ENCODE measurements at regions not wholly inside any gene's neighbourhood (a gene's known extent, or its start where the extent isn't known, plus 50 kb on each side); places are given as distances from the start of the nearest gene placed in this dataset.

DNA sequence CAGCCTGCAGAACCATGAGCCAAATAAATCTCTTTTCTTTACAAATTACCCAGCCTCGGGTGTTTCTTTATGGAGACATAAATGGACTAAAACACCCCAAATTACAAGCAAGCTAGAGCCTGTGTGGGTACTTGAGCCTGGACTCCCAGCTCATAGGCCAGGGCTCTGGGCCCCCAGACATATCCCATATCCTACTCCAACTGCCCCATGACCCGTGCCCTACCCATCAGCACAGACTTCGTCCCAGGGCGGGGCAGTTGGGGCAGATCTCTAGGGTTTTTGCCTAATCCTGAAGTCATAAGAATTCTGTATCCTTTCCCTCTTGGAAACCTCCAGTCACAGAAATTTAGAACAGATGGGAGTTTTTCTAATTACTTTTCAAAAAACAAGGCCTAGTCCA is 90.7 kb downstream of the DDX1 start:
- no peak for TF ChIP-seq EZH2 (IDR thresholded peaks at IDR 0.05; ENCODE audit: borderline replicate concordance, low read depth, low read length, severe bottlenecking)
- TF ChIP-seq, protein P1, sequence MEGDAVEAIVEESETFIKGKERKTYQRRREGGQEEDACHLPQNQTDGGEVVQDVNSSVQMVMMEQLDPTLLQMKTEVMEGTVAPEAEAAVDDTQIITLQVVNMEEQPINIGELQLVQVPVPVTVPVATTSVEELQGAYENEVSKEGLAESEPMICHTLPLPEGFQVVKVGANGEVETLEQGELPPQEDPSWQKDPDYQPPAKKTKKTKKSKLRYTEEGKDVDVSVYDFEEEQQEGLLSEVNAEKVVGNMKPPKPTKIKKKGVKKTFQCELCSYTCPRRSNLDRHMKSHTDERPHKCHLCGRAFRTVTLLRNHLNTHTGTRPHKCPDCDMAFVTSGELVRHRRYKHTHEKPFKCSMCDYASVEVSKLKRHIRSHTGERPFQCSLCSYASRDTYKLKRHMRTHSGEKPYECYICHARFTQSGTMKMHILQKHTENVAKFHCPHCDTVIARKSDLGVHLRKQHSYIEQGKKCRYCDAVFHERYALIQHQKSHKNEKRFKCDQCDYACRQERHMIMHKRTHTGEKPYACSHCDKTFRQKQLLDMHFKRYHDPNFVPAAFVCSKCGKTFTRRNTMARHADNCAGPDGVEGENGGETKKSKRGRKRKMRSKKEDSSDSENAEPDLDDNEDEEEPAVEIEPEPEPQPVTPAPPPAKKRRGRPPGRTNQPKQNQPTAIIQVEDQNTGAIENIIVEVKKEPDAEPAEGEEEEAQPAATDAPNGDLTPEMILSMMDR (IDR thresholded peaks at IDR 0.05; ENCODE audit: borderline replicate concordance, extremely low read depth, low read length, poor library complexity, severe bottlenecking) = no peak

All from DND-41 (cell line).